Osteoblast (primary cell): ENCODE measurements at regions not wholly inside any gene's neighbourhood (a gene's known extent, or its start where the extent isn't known, plus 50 kb on each side); places are given as distances from the start of the nearest gene placed in this dataset.
A peak's percentile ranks its signal among the peaks of the same experiment; 100 is the strongest.

Experiments
- DNase-seq: peaks from one replicate; pipeline ENCODE4 v3.0.0; 2011; ENCODE audit warnings: low spot score, mixed read lengths; ENCODE audit not compliant: insufficient read length; ENCODE audit errors: missing footprints
- H2AFZ ChIP-seq: 2 replicates; pipeline ENCODE4 v1.6.0; 2011; ENCODE audit warnings: mild to moderate bottlenecking, low read length
- H3K27ac ChIP-seq: 2 replicates; pipeline ENCODE4 v1.5.1; 2011; ENCODE audit warnings: mild to moderate bottlenecking, low read depth, low read length, moderate library complexity
- H3K27me3 ChIP-seq: 2 replicates; pipeline ENCODE4 v1.6.0; 2012; ENCODE audit warnings: mild to moderate bottlenecking, control low read depth, inconsistent platforms, low read length, moderate library complexity; ENCODE audit not compliant: insufficient read depth
- H3K36me3 ChIP-seq: 2 replicates; pipeline ENCODE4 v1.5.1; 2011; ENCODE audit warnings: mild to moderate bottlenecking, low read length, control low read depth, moderate library complexity; ENCODE audit not compliant: insufficient read depth
- H3K4me1 ChIP-seq: 2 replicates; pipeline ENCODE4 v1.5.1; 2011; ENCODE audit warnings: mild to moderate bottlenecking, low read length, control low read depth, moderate library complexity; ENCODE audit not compliant: insufficient read depth
- H3K4me2 ChIP-seq: 2 replicates; pipeline ENCODE4 v1.6.0; 2011; ENCODE audit warnings: mild to moderate bottlenecking, low read length; ENCODE audit not compliant: insufficient read depth
- H3K4me3 ChIP-seq: fragments of 200-600 bp; sonication (generic); 3 replicates; pipeline ENCODE4 v1.5.1; 2012; ENCODE audit warnings: mild to moderate bottlenecking, low read length, inconsistent platforms; ENCODE audit not compliant: insufficient read depth
- H3K79me2 ChIP-seq: 2 replicates; pipeline ENCODE4 v1.6.0; 2012; ENCODE audit warnings: mild to moderate bottlenecking, low read length, control low read depth, inconsistent platforms; ENCODE audit not compliant: insufficient read depth
- H3K9me3 ChIP-seq: 2 replicates; pipeline ENCODE4 v1.5.1; 2011; ENCODE audit warnings: low read depth, low read length, control low read depth
- H4K20me1 ChIP-seq: 2 replicates; pipeline ENCODE4 v1.6.0; 2012; ENCODE audit warnings: mild to moderate bottlenecking, low read length, control low read depth; ENCODE audit not compliant: insufficient read depth
- CTCF ChIP-seq: IDR thresholded peaks from 2 replicates; pipeline ENCODE4 v1.5.1; 2011; ENCODE audit warnings: mild to moderate bottlenecking, low read depth, low read length, moderate library complexity; ENCODE audit errors: extremely low read depth

GRCh38 chr5:4879075-4879474 is 261.1 kb upstream of the ADAMTS16 start:
- no peak for DNase-seq
- H3K27me3 ChIP-seq = no peaks in the 10 kb centered on the region
- no peak overlapping the region for H3K27ac ChIP-seq
- no peak overlapping the region for H3K4me3 ChIP-seq
- H2AFZ ChIP-seq = no peak overlapping the region
- no peak overlapping the region for H3K4me2 ChIP-seq
- no peaks in the 10 kb centered on the region for H3K9me3 ChIP-seq
- TF ChIP-seq CTCF = no peak
- H4K20me1 ChIP-seq = no peaks in the 10 kb centered on the region
- no peaks in the 10 kb centered on the region for H3K79me2 ChIP-seq
- no peaks in the 10 kb centered on the region for H3K36me3 ChIP-seq
- H3K4me1 ChIP-seq = no peaks in the 10 kb centered on the region

GRCh38 chr5:4879693-4880303 is 260.3 kb upstream of the ADAMTS16 start:
- Histone ChIP-seq H3K4me1 (no peaks in the 10 kb centered on the region), H3K4me2 (no peak overlapping the region), H3K79me2 (no peaks in the 10 kb centered on the region), H3K36me3 (no peaks in the 10 kb centered on the region), H3K4me3 (no peak overlapping the region), H4K20me1 (no peaks in the 10 kb centered on the region), H2AFZ (peak overlapping the region; percentile 28), H3K9me3 (no peaks in the 10 kb centered on the region), H3K27ac (no peak overlapping the region), H3K27me3 (no peaks in the 10 kb centered on the region)
- DNase-seq = peak; percentile 94
- peak; percentile 98 for TF ChIP-seq CTCF

GRCh38 chr5:4880304-4880741 is 259.8 kb upstream of the ADAMTS16 start:
- no peak overlapping the region for H2AFZ ChIP-seq
- H3K36me3 ChIP-seq = no peaks in the 10 kb centered on the region

More at GRCh38 chr5:4880304-4880741, 259.8 kb upstream of the ADAMTS16 start:
- no peaks in the 10 kb centered on the region for H3K9me3 ChIP-seq
- TF ChIP-seq CTCF = no peak
- no peaks in the 10 kb centered on the region for H3K27me3 ChIP-seq
- no peaks in the 10 kb centered on the region for H3K79me2 ChIP-seq
- no peak overlapping the region for H3K27ac ChIP-seq
- no peak overlapping the region for H3K4me2 ChIP-seq
- no peak overlapping the region for H3K4me3 ChIP-seq
- H3K4me1 ChIP-seq = no peaks in the 10 kb centered on the region
- H4K20me1 ChIP-seq = no peaks in the 10 kb centered on the region
- DNase-seq = no peak
